AG04449 (cell line): ENCODE measurements at regions not wholly inside any gene's neighbourhood (a gene's known extent, or its start where the extent isn't known, plus 50 kb on each side); places are given as distances from the start of the nearest gene placed in this dataset.

ENCODE experiments used
- CTCF ChIA-PET: fragments of 350-600 bp; formaldehyde crosslinking; extraction: SDS; loops from one replicate; lab custom pipeline; 2021; ENCODE audit warnings: antibody characterized with exemption; lab: Yijun Ruan, JAX
- POLR2A ChIA-PET: fragments of 400-600, 350-600 bp; formaldehyde crosslinking; extraction: SDS; loops from one replicate; lab custom pipeline; 2020; ENCODE audit warnings: antibody characterized with exemption, inconsistent platforms; lab: Yijun Ruan, JAX
- DNase-seq: peaks from one replicate; pipeline ENCODE4 v3.0.0-alpha.2; 2010; ENCODE audit warnings: low read depth, low spot score
- H3K4me3 ChIP-seq: 2 replicates; pipeline ENCODE4 v1.5.1; 2011; ENCODE audit warnings: low read depth, mild to moderate bottlenecking, control low read depth, low read length
- CTCF ChIP-seq: IDR thresholded peaks from one replicate; pipeline ENCODE4 v1.5.1; 2011; ENCODE audit warnings: mild to moderate bottlenecking, moderate library complexity, low read length, control low read depth, inconsistent platforms; ENCODE audit not compliant: insufficient read depth; ENCODE audit errors: missing control alignments

- no peak for DNase-seq
- ChIA-PET CTCF (no interaction called here), POLR2A (no interaction called here)
- no peak overlapping the region for H3K4me3 ChIP-seq
- no peak for TF ChIP-seq CTCF
Measured at GRCh38 chr17:71883845-71884244, 237.0 kb upstream of the SOX9 start.

GRCh38 chr17:71885662-71886061, 235.2 kb upstream of the SOX9 start:
- no peak overlapping the region for H3K4me3 ChIP-seq
- ChIA-PET POLR2A (no interaction called here), CTCF (no interaction called here)
- no peak for TF ChIP-seq CTCF
- DNase-seq, result no peak

- H3K4me3 ChIP-seq, result no peak overlapping the region
- no peak for DNase-seq
- ChIA-PET POLR2A (no interaction called here), CTCF (no interaction called here)
- TF ChIP-seq CTCF, result no peak
Measured at GRCh38 chr17:71899317-71899716, 221.5 kb upstream of the SOX9 start.

GRCh38 chr17:71900621-71901229, 220.1 kb upstream of the SOX9 start:
- ChIA-PET POLR2A (no interaction called here), CTCF (no interaction called here)
- no peak overlapping the region for H3K4me3 ChIP-seq
- DNase-seq, result no peak
- TF ChIP-seq CTCF, result no peak

GRCh38 chr17:71902894-71903506, 217.8 kb upstream of the SOX9 start:
- ChIA-PET POLR2A (no interaction called here), CTCF (no interaction called here)
- no peak overlapping the region for H3K4me3 ChIP-seq
- no peak for DNase-seq
- TF ChIP-seq CTCF, result no peak

- DNase-seq, result no peak
- ChIA-PET POLR2A (no interaction called here), CTCF (no interaction called here)
- H3K4me3 ChIP-seq, result no peak overlapping the region
- TF ChIP-seq CTCF, result no peak
Measured at GRCh38 chr17:71905376-71906031, 215.3 kb upstream of the SOX9 start.
